Body of pancreas (tissue), 4 donors: ENCODE measurements at regions not wholly inside any gene's neighbourhood (a gene's known extent, or its start where the extent isn't known, plus 50 kb on each side); places are given as distances from the start of the nearest gene placed in this dataset.

Source experiments
- CTCF ChIP-seq, 7 experiments: fragments of 450-650 bp in 4 of 7; fragments of 200-600 bp in 3 of 7; sonication (generic) in 3 of 7; IDR thresholded peaks; one replicate each; pipeline ENCODE4 v1.5.1; 2016 to 2019; ENCODE audit warnings: antibody characterized with exemption in 7 of 7
- POLR2A ChIP-seq, 3 donors: fragments of 450-650 bp; IDR thresholded peaks; one replicate each; pipeline ENCODE4 v1.6.1; 2016; ENCODE audit warnings: antibody characterized with exemption in 3 of 3, mild to moderate bottlenecking in 2 of 3

- TF ChIP-seq CTCF (IDR thresholded peaks at IDR 0.05) (no peak), POLR2A (IDR thresholded peaks at IDR 0.05) (no peak)
Observed at GRCh38 chr1:195071461-195071860, 1536.8 kb downstream of the KCNT2 start.
